ENCODE measurements at regions not wholly inside any gene's neighbourhood (a gene's known extent, or its start where the extent isn't known, plus 50 kb on each side); places are given as distances from the start of the nearest gene placed in this dataset.

DNA sequence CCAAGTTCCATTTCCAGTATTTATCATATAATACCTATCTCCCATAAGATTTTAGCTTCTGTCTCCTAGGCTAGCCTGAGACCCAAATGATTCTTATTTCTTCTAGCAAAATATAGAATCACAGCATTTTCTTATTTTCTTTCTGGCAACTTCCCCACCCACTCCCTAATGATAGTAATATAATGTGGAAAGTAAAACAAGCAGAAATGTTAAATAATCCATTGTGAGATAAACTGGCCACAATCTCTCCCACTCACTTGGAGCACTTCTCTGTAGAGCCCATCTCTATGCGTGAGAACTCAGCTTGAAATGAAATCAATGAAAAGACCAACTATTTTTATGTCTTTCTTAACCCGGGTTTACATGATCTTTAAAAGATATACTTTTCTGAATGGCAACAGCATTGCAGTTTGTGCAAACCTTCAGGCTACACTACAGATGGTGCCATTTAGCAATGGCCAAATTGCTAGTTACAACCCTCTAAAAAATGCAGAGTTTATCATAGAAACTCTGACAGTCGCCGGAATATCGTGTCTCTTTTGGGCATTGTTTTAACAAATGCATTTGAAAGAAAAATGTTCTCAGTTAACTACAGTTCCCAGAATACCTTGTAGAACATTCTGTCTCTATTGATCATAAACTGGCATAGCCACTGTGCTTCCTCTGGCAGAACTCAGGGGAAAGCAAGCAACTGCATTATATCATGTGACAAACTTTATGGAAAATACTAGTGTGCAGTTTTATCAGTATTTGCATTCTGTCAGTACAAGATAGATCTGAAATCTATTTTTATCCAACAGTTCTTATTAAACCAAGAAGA, 1407.4 kb upstream of the ZEB2 start:
- no peak for DNase-seq

DNA sequence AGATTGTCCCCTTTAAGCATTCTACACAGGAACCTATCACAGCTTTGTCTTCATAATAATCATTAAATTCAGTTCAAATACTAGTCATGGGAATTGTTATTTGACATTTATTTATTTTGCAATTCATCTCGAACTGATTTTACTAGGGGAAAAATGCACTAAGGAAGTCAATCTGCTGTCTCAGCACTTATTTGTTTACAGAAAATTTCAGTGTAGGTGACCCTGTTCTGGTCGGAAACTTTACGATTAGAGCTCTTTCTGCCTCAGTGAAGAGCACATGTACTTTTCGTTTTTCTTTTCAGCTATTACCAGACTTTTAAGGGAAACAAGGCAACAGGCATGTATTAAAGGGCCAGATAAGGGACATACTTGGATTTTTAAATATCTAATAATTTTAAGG, 1405.7 kb upstream of the ZEB2 start:
- Histone ChIP-seq H3K27ac (no peak overlapping the region), H3K4me1 (no peaks in the 10 kb centered on the region), H3K4me3 (no peak overlapping the region), H3K36me3 (no peaks in the 10 kb centered on the region), H3K9me3 (no peaks in the 10 kb centered on the region), H3K27me3 (no peaks in the 10 kb centered on the region)
- DNase-seq: no peak
- TF ChIP-seq, protein P1, sequence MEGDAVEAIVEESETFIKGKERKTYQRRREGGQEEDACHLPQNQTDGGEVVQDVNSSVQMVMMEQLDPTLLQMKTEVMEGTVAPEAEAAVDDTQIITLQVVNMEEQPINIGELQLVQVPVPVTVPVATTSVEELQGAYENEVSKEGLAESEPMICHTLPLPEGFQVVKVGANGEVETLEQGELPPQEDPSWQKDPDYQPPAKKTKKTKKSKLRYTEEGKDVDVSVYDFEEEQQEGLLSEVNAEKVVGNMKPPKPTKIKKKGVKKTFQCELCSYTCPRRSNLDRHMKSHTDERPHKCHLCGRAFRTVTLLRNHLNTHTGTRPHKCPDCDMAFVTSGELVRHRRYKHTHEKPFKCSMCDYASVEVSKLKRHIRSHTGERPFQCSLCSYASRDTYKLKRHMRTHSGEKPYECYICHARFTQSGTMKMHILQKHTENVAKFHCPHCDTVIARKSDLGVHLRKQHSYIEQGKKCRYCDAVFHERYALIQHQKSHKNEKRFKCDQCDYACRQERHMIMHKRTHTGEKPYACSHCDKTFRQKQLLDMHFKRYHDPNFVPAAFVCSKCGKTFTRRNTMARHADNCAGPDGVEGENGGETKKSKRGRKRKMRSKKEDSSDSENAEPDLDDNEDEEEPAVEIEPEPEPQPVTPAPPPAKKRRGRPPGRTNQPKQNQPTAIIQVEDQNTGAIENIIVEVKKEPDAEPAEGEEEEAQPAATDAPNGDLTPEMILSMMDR (IDR thresholded peaks at IDR 0.05): no peak
- TF ChIP-seq POLR2A (IDR thresholded peaks at IDR 0.05): no peak

More for the DNA sequence above, 1407.4 kb upstream of the ZEB2 start:
- Histone ChIP-seq H3K36me3 (no peaks in the 10 kb centered on the region), H3K4me1 (no peaks in the 10 kb centered on the region), H3K9me3 (no peaks in the 10 kb centered on the region), H3K27me3 (no peaks in the 10 kb centered on the region), H3K4me3 (no peak overlapping the region), H3K27ac (no peak overlapping the region)
- TF ChIP-seq POLR2A (IDR thresholded peaks at IDR 0.05): no peak
- TF ChIP-seq, protein P1 (IDR thresholded peaks at IDR 0.05): no peak

DNA sequence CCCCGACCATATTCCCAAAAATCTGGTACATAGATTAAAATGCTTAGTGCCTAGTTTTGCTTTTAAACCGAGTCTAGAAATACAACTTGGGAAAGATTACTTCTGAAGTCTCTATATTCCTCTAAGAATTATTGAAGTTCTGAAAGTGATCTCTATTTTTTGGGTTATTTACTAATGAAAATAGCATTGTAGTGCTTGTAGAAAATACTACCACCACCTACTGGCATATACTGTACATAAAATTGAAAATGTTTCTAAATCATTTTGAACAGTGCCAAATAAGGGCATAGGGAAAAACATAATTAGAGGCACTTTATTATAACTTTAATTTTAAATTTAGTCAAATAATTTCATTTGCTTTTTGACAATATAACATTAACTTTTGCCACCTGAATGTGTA, 1399.6 kb upstream of the ZEB2 start:
- no peaks in the 10 kb centered on the region for H3K27me3 ChIP-seq
- H3K9me3 ChIP-seq: no peaks in the 10 kb centered on the region
- H3K27ac ChIP-seq: no peak overlapping the region

DNA sequence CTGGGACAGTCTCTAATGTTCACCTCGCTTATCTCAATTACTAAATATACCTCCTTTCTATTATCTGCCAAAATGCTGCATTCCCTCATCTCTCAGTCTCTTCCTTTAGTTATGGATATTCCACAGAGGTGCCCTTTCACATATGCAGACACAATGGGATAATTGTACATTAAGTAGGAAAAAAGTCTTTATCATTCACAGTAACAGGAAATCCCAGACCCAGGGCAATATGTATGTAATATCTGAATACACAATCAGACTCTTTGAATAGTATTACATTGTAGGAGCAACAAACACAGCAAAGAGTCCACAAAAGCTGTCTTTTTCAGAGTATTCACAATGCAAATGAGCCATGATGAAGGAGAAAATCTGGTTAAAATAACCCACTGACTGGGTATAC, 1399.0 kb upstream of the ZEB2 start:
- H3K36me3 ChIP-seq: no peaks in the 10 kb centered on the region
- H3K4me1 ChIP-seq: no peaks in the 10 kb centered on the region
- TF ChIP-seq, protein P1 (IDR thresholded peaks at IDR 0.05): no peak
- TF ChIP-seq POLR2A (IDR thresholded peaks at IDR 0.05): no peak
- no peak overlapping the region for H3K4me3 ChIP-seq
- H3K27me3 ChIP-seq: no peaks in the 10 kb centered on the region
- H3K9me3 ChIP-seq: no peaks in the 10 kb centered on the region
- H3K27ac ChIP-seq: peak overlapping the region in 1 of 4 donors; percentile 18
- DNase-seq: no peak

More for the DNA sequence above, 1399.6 kb upstream of the ZEB2 start:
- H3K36me3 ChIP-seq: no peaks in the 10 kb centered on the region
- H3K4me1 ChIP-seq: no peaks in the 10 kb centered on the region
- H3K4me3 ChIP-seq: no peak overlapping the region
- DNase-seq: no peak
- TF ChIP-seq, protein P1 (IDR thresholded peaks at IDR 0.05): peak in 2 of 6 experiments; percentile 3 to 6
- TF ChIP-seq POLR2A (IDR thresholded peaks at IDR 0.05): no peak

DNA sequence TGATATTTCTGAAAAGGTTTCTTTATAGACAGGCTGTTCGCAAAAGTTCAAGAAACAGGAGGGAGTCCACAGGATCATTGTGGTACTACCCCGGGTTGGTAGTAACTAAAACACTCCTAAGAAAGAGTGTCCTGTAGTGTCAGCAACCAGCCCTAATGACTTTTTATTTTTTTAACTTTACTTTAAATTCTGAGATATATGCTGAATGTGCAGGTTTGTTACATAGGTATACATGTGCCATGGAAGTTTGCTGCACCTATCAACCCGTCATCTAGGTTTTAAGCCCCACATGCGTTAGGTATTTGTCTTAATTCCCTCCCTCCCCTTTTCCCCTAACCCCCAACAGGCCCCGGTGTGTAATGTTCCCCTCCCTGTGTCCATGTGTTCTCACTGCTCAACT, 1396.9 kb upstream of the ZEB2 start:
- H3K36me3 ChIP-seq: no peaks in the 10 kb centered on the region
- no peak for DNase-seq
- H3K27ac ChIP-seq: no peak overlapping the region
- no peaks in the 10 kb centered on the region for H3K27me3 ChIP-seq
- H3K4me3 ChIP-seq: no peak overlapping the region
- H3K4me1 ChIP-seq: no peaks in the 10 kb centered on the region
- H3K9me3 ChIP-seq: no peaks in the 10 kb centered on the region
- TF ChIP-seq POLR2A (IDR thresholded peaks at IDR 0.05): no peak
- TF ChIP-seq, protein P1 (IDR thresholded peaks at IDR 0.05): no peak

Measured in Peyer's patch (tissue), 4 donors.